ENCODE measurements at regions not wholly inside any gene's neighbourhood (a gene's known extent, or its start where the extent isn't known, plus 50 kb on each side); places are given as distances from the start of the nearest gene placed in this dataset.

DNA sequence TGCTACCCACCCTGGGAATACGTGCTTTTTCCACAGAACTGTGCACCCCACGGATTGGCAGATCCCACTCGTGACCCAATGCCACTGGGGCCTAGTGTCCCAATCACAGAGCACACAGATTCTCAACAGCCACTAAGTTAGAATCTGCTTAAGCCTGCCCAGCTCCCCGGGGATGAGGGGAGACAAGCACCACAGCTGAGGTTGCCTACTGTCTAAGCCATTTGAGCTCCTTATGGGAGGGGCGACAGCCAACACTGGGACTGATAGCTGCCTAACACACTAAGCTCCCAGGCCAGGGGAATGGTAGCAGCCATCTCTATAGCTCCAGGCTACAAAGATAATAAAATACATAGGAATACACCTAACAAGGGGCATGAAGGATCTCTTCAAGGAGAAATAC, 93.5 kb upstream of the GUCY1A1 start:
- Histone ChIP-seq H3K4me1 (ENCODE audit: control insufficient read depth, insufficient read depth, low read length) (no peaks in the 10 kb centered on the region), H3K27ac (ENCODE audit: low read length) (no peak overlapping the region), H3K4me3 (ENCODE audit: low read length) (no peak overlapping the region), H3K36me3 (ENCODE audit: control insufficient read depth, insufficient read depth, low read length) (no peaks in the 10 kb centered on the region), H3K9me3 (ENCODE audit: control insufficient read depth, insufficient read depth, low read length) (no peaks in the 10 kb centered on the region), H3K27me3 (ENCODE audit: control insufficient read depth, insufficient read depth, low read length) (no peaks in the 10 kb centered on the region)
- WGBS (ENCODE audit: insufficient coverage, insufficient read length), result no CpG with 5 or more reads among the region's 5 CpGs
- DNase-seq (ENCODE audit: low read depth, low spot score), result no peak

DNA sequence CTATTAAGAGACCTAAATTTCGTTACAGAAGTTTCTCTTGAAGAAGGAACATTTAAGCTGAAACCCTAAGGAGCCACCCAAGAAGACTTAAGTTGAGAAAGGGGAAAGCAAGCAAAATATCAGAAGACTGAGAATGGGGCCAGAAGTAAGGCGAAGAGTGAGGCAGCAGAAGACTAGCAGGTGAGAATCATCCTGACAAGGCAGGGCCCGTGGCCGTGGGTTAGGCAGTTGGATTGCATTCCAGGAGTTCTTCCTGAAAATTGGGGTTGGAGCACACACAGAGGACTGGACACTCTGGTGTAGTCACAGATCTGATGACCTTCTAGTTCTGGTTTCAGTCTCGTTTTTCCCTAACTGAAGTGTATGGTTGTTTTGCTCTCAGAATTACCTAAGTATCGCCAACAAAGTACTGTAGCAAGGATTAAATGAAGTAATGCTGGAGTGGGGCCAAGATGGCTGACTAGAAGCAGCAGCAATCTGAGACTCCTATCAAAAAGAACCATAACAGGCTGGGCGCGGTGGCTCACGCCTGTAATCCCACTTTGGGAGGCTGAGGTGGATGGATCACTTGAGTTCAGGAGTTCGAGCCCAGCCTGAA, 94.4 kb upstream of the GUCY1A1 start:
- DNase-seq (ENCODE audit: low read depth, low spot score), result no peak
- Histone ChIP-seq H3K4me3 (ENCODE audit: low read length) (no peak overlapping the region), H3K4me1 (ENCODE audit: control insufficient read depth, insufficient read depth, low read length) (no peaks in the 10 kb centered on the region), H3K27ac (ENCODE audit: low read length) (no peak overlapping the region), H3K36me3 (ENCODE audit: control insufficient read depth, insufficient read depth, low read length) (no peaks in the 10 kb centered on the region), H3K9me3 (ENCODE audit: control insufficient read depth, insufficient read depth, low read length) (no peaks in the 10 kb centered on the region), H3K27me3 (ENCODE audit: control insufficient read depth, insufficient read depth, low read length) (no peaks in the 10 kb centered on the region)
- no CpG with 5 or more reads among the region's 10 CpGs for WGBS (ENCODE audit: insufficient coverage, insufficient read length)

DNA sequence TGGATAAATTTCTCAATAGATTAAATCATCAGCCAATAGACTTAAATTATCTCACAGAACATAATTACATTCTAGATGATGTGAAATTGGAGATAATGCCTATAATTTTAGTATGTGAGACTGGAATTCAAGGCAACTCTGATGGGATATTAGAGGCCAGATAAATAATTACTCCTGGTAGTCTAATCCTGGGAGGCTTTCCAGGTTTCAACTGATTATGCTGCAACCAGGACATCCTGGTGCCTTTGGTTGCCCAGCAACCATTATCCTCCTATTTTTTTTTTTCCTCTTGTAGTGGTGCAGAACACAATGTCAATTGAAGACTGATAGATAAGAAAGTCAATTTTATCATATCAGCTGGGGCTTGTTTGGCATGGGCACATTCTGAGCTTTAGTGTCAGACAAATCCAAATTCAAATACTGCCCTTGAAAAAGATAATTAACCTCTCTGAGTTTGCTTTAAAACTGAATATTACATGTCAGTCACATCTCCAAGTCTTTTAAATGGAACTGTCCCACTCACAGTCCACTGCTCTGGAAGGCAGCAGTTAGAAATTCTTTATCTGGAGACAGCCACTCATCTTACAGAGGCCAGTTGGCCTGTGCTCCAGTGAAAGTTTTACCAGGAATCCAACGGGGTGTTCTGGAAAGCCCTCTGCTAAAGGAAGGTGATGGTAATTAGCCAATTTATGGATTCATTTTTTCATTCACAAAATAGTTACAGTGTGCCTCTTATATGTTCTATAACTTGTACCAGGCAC, 95.3 kb upstream of the GUCY1A1 start:
- Histone ChIP-seq H3K27ac (ENCODE audit: low read length) (no peak overlapping the region), H3K9me3 (ENCODE audit: control insufficient read depth, insufficient read depth, low read length) (no peaks in the 10 kb centered on the region), H3K4me3 (ENCODE audit: low read length) (no peak overlapping the region), H3K36me3 (ENCODE audit: control insufficient read depth, insufficient read depth, low read length) (no peaks in the 10 kb centered on the region), H3K27me3 (ENCODE audit: control insufficient read depth, insufficient read depth, low read length) (no peaks in the 10 kb centered on the region), H3K4me1 (ENCODE audit: control insufficient read depth, insufficient read depth, low read length) (no peaks in the 10 kb centered on the region)
- DNase-seq (ENCODE audit: low read depth, low spot score), result no peak
- no CpG with 5 or more reads among the region's 1 CpG for WGBS (ENCODE audit: insufficient coverage, insufficient read length)

DNA sequence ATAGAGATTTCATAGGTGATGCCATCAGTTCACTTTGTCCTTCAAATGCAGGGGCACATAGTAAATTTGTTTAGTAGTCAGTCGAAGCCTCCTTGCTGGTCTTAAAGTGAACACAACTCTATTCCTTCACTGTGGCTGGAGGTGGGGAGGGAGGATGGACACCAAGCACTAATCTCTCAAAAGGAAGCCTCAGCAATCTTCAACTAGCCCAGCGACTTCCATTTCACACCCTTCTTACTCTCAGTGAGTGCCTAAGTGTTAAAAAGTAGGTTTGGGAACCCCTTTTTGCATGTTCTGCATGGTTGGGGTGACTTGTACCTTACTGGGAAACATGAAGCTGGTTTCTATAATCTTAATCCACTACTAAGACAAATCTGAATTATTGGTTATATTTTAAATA, 96.0 kb upstream of the GUCY1A1 start:
- no peaks in the 10 kb centered on the region for H3K4me1 ChIP-seq (ENCODE audit: control insufficient read depth, insufficient read depth, low read length)
- H3K9me3 ChIP-seq (ENCODE audit: control insufficient read depth, insufficient read depth, low read length), result no peaks in the 10 kb centered on the region
- H3K4me3 ChIP-seq (ENCODE audit: low read length), result no peak overlapping the region
- H3K27ac ChIP-seq (ENCODE audit: low read length), result no peak overlapping the region
- DNase-seq (ENCODE audit: low read depth, low spot score), result no peak
- H3K36me3 ChIP-seq (ENCODE audit: control insufficient read depth, insufficient read depth, low read length), result no peaks in the 10 kb centered on the region
- no CpG with 5 or more reads among the region's 2 CpGs for WGBS (ENCODE audit: insufficient coverage, insufficient read length)
- H3K27me3 ChIP-seq (ENCODE audit: control insufficient read depth, insufficient read depth, low read length), result no peaks in the 10 kb centered on the region

DNA sequence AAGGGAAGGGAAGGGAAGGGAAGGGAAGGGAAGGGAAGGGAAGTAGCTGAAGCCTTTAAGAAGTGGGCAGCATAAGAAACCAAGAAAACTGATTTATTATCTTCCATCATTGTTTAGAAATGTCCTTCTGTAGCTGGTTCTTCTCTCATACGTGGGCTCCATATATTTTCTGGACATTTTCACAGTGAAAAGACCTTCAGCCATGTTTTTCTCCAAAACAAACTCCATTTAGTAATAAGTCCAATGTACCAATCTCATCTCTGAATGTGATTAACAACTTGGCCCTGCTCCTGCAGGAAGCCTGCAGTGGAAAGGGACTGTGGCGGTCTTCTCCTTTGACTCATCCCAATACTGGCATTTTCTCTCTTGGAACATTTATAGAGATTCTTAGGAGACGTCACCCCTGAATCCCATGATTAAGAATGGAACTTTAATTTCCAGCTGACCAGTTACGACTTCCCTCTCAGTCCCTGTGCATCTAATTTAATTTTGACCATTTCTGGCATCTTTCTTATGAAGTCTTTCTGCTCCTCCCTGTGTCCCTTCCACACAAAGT, 96.6 kb upstream of the GUCY1A1 start:
- WGBS (ENCODE audit: insufficient coverage, insufficient read length), result no CpG with 5 or more reads among the region's 4 CpGs
- Histone ChIP-seq H3K36me3 (ENCODE audit: control insufficient read depth, insufficient read depth, low read length) (no peaks in the 10 kb centered on the region), H3K27ac (ENCODE audit: low read length) (no peak overlapping the region), H3K4me1 (ENCODE audit: control insufficient read depth, insufficient read depth, low read length) (no peaks in the 10 kb centered on the region), H3K9me3 (ENCODE audit: control insufficient read depth, insufficient read depth, low read length) (no peaks in the 10 kb centered on the region), H3K27me3 (ENCODE audit: control insufficient read depth, insufficient read depth, low read length) (no peaks in the 10 kb centered on the region), H3K4me3 (ENCODE audit: low read length) (no peak overlapping the region)
- DNase-seq (ENCODE audit: low read depth, low spot score), result no peak

DNA sequence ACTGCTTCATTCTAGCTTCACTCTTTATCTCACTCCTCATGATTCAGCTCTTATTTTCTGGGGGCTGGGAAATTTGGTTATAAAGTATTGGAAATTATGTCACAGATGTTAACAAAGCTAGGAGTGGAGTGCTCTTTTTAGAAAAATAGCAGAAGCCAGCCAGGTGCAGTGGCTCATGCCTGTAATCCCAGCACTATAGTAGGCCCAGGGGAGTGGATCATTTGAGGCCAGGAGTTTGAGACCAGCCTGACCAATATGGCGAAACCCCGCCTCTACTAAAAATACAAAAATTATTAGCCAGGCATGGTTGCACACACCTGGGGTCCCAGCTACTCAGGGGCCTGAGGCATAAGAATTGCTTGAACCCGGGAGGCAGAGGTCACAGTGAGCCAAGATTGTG, 97.2 kb upstream of the GUCY1A1 start:
- Histone ChIP-seq H3K36me3 (ENCODE audit: control insufficient read depth, insufficient read depth, low read length) (no peaks in the 10 kb centered on the region), H3K4me1 (ENCODE audit: control insufficient read depth, insufficient read depth, low read length) (no peaks in the 10 kb centered on the region), H3K27ac (ENCODE audit: low read length) (no peak overlapping the region), H3K9me3 (ENCODE audit: control insufficient read depth, insufficient read depth, low read length) (no peaks in the 10 kb centered on the region), H3K4me3 (ENCODE audit: low read length) (no peak overlapping the region), H3K27me3 (ENCODE audit: control insufficient read depth, insufficient read depth, low read length) (no peaks in the 10 kb centered on the region)
- no peak for DNase-seq (ENCODE audit: low read depth, low spot score)
- no CpG with 5 or more reads among the region's 3 CpGs for WGBS (ENCODE audit: insufficient coverage, insufficient read length)

DNA sequence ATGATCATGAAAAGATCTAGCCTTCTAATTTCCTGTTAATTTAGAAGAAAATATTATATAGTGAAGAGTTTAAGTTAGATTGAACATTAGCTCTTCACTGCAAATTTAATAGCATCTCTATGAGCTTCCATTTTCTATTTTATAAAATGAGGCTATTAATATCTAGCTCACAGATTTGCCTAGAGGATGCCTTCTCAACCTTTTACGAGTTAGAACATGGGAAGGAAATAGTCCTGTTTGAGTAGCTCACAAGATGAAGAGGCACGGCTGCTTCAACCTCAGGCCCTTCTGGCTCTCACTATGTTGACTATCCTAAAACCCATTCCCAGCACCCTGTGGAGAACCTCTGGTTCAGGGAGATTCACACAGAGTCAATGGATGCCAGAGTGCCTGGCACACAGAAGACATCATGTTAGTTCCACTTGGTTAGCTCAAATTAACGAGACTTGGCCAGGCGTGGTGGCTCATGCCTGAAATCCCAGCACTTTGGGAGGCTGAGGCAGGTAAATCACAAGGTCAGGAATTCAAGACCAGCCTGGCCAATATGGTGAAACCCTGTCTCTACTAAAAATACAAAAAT, 97.9 kb upstream of the GUCY1A1 start:
- Histone ChIP-seq H3K4me1 (ENCODE audit: control insufficient read depth, insufficient read depth, low read length) (no peaks in the 10 kb centered on the region), H3K4me3 (ENCODE audit: low read length) (no peak overlapping the region), H3K27ac (ENCODE audit: low read length) (no peak overlapping the region), H3K9me3 (ENCODE audit: control insufficient read depth, insufficient read depth, low read length) (no peaks in the 10 kb centered on the region), H3K27me3 (ENCODE audit: control insufficient read depth, insufficient read depth, low read length) (no peaks in the 10 kb centered on the region), H3K36me3 (ENCODE audit: control insufficient read depth, insufficient read depth, low read length) (no peaks in the 10 kb centered on the region)
- DNase-seq (ENCODE audit: low read depth, low spot score), result no peak
- no CpG with 5 or more reads among the region's 4 CpGs for WGBS (ENCODE audit: insufficient coverage, insufficient read length)

DNA sequence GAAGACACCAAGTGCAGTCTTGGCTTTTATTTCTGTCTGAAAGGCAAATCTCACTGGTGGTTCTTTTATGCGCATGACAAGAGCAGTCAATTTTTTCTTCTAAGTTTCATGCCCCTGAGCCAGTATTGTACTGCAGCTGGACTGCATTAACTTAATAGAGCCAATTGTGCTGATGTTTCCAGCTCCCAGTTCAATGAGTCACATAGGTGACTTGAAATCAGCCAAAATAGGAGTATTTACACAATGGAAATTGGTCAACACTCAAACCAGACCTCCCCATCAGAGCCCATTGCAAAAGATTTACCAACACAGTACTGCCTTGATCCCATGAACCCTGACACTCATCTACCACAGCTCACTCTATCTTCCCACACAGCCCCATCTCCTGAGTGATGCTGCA, 100.3 kb upstream of the GUCY1A1 start:
- no peaks in the 10 kb centered on the region for H3K27me3 ChIP-seq (ENCODE audit: control insufficient read depth, insufficient read depth, low read length)
- H3K9me3 ChIP-seq (ENCODE audit: control insufficient read depth, insufficient read depth, low read length), result no peaks in the 10 kb centered on the region
- DNase-seq (ENCODE audit: low read depth, low spot score), result no peak
- no peak overlapping the region for H3K27ac ChIP-seq (ENCODE audit: low read length)
- no peaks in the 10 kb centered on the region for H3K36me3 ChIP-seq (ENCODE audit: control insufficient read depth, insufficient read depth, low read length)
- H3K4me1 ChIP-seq (ENCODE audit: control insufficient read depth, insufficient read depth, low read length), result no peaks in the 10 kb centered on the region
- H3K4me3 ChIP-seq (ENCODE audit: low read length), result no peak overlapping the region
- no CpG with 5 or more reads among the region's 1 CpG for WGBS (ENCODE audit: insufficient coverage, insufficient read length)

DNA sequence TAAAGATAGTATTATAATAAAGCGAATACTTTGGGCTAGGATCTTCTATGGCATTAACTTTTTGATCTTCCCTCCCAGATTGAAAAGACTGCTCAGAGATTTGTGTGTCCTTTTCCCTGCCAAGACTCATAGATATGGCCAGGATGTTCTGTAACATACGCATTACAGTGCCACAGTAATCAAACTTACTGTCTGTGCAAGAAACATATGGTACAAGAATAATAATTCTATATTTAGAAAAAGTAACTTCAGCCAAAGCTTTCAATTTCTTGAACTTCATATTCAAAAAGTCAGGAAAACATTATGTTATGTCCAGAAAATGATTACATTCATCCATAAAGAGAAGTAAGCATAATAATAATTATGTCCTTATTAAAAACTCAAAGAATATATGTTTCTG, 100.9 kb upstream of the GUCY1A1 start:
- WGBS (ENCODE audit: insufficient coverage, insufficient read length), result no CpG with 5 or more reads among the region's 2 CpGs

DNA sequence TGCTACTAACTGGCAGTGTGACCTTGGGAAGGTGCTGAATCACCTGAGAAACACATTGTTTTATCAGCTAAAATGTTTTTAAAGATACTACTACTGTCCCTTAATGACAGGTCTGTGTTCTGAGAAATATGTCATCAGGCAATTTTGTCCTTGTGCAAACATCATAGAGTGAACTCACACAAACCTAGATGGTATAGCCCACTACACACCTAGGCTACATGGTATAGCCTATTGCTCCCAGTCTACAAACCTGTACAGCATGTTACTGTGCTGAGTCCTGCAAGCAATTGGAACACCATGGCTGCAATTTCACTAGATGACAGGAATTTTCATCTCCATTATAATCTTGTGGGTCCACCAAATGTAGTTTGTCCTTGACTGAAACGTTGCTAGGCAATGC, 101.3 kb upstream of the GUCY1A1 start:
- WGBS (ENCODE audit: insufficient coverage, insufficient read length), result no CpG with 5 or more reads among the region's 1 CpG
- DNase-seq (ENCODE audit: low read depth, low spot score), result no peak
- H3K4me1 ChIP-seq (ENCODE audit: control insufficient read depth, insufficient read depth, low read length), result no peaks in the 10 kb centered on the region
- H3K36me3 ChIP-seq (ENCODE audit: control insufficient read depth, insufficient read depth, low read length), result no peaks in the 10 kb centered on the region
- no peak overlapping the region for H3K27ac ChIP-seq (ENCODE audit: low read length)
- no peaks in the 10 kb centered on the region for H3K27me3 ChIP-seq (ENCODE audit: control insufficient read depth, insufficient read depth, low read length)
- H3K9me3 ChIP-seq (ENCODE audit: control insufficient read depth, insufficient read depth, low read length), result no peaks in the 10 kb centered on the region
- H3K4me3 ChIP-seq (ENCODE audit: low read length), result no peak overlapping the region

More for the DNA sequence above, 100.9 kb upstream of the GUCY1A1 start:
- H3K4me3 ChIP-seq (ENCODE audit: low read length), result no peak overlapping the region
- H3K27ac ChIP-seq (ENCODE audit: low read length), result no peak overlapping the region
- no peaks in the 10 kb centered on the region for H3K36me3 ChIP-seq (ENCODE audit: control insufficient read depth, insufficient read depth, low read length)
- no peaks in the 10 kb centered on the region for H3K9me3 ChIP-seq (ENCODE audit: control insufficient read depth, insufficient read depth, low read length)
- H3K27me3 ChIP-seq (ENCODE audit: control insufficient read depth, insufficient read depth, low read length), result no peaks in the 10 kb centered on the region
- no peak for DNase-seq (ENCODE audit: low read depth, low spot score)
- H3K4me1 ChIP-seq (ENCODE audit: control insufficient read depth, insufficient read depth, low read length), result no peaks in the 10 kb centered on the region
